ENCODE measurements at regions not wholly inside any gene's neighbourhood (a gene's known extent, or its start where the extent isn't known, plus 50 kb on each side); places are given as distances from the start of the nearest gene placed in this dataset.

DNA sequence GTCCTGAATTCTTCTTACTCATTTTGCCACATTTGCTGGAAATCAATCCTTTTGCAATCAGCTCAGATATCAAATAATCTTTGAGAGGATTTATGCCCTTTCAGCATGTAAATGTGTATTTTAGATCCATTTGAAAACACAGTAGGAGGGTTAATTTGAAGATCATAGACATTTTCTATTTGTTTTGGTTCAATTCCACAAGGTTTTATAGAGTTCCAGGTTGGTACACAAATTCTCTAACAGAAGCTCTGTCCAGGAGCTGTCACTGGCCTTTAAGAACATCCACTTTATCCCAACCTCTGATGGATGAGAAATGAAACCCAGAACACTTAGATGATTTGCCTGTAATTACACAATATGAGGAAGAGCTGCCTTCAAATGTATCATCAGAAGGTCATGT is 157.3 kb upstream of the CHAC2 start:
- TF ChIP-seq, protein P1, sequence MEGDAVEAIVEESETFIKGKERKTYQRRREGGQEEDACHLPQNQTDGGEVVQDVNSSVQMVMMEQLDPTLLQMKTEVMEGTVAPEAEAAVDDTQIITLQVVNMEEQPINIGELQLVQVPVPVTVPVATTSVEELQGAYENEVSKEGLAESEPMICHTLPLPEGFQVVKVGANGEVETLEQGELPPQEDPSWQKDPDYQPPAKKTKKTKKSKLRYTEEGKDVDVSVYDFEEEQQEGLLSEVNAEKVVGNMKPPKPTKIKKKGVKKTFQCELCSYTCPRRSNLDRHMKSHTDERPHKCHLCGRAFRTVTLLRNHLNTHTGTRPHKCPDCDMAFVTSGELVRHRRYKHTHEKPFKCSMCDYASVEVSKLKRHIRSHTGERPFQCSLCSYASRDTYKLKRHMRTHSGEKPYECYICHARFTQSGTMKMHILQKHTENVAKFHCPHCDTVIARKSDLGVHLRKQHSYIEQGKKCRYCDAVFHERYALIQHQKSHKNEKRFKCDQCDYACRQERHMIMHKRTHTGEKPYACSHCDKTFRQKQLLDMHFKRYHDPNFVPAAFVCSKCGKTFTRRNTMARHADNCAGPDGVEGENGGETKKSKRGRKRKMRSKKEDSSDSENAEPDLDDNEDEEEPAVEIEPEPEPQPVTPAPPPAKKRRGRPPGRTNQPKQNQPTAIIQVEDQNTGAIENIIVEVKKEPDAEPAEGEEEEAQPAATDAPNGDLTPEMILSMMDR (IDR thresholded peaks at IDR 0.05), result no peak
- TF ChIP-seq POLR2AphosphoS5 (IDR thresholded peaks at IDR 0.05) (no peak), POLR2A (IDR thresholded peaks at IDR 0.05) (no peak)
